Aorta (tissue), 5 donors: ENCODE measurements at regions not wholly inside any gene's neighbourhood (a gene's known extent, or its start where the extent isn't known, plus 50 kb on each side); places are given as distances from the start of the nearest gene placed in this dataset.

Experiments
- ATAC-seq: fragments of 200-7000 bp; cut with Tn5 transposase; one replicate; pipeline ENCODE4 v1.9.1; 2022; ENCODE audit warnings: moderate library complexity; ENCODE audit not compliant: low FRiP score
- DNase-seq, 2 donors: peaks; one replicate each; pipeline ENCODE4 v3.0.0-alpha.2; 2020
- H3K27ac ChIP-seq, 2 donors: one replicate each; pipeline ENCODE4 v1.5.1; 2013; ENCODE audit warnings: low read length in 2 of 2, mild to moderate bottlenecking in 2 of 2, moderate library complexity in 2 of 2, control low read depth in 1 of 2, inconsistent platforms in 1 of 2, low read depth in 1 of 2
- H3K27me3 ChIP-seq, 2 donors: one replicate each; pipeline ENCODE4 v1.6.1; 2013; ENCODE audit warnings: control low read depth in 1 of 2, low read length in 1 of 2, mild to moderate bottlenecking in 1 of 2, moderate library complexity in 1 of 2; ENCODE audit not compliant: insufficient read depth in 2 of 2, control insufficient read depth in 1 of 2
- H3K36me3 ChIP-seq, 2 donors: one replicate each; pipeline ENCODE4 v1.6.1; 2013; ENCODE audit warnings: control low read depth in 1 of 2, low read length in 1 of 2, mild to moderate bottlenecking in 1 of 2; ENCODE audit not compliant: insufficient read depth in 2 of 2, control insufficient read depth in 1 of 2
- H3K4me1 ChIP-seq, 2 donors: one replicate each; pipeline ENCODE4 v1.6.1; 2013; ENCODE audit warnings: low read length in 2 of 2, control low read depth in 1 of 2, mild to moderate bottlenecking in 1 of 2, moderate library complexity in 1 of 2; ENCODE audit not compliant: insufficient read depth in 2 of 2, control insufficient read depth in 1 of 2
- H3K4me3 ChIP-seq, 2 donors: one replicate each; pipeline ENCODE4 v1.5.1; 2013; ENCODE audit warnings: low read length in 2 of 2, control low read depth in 1 of 2, mild to moderate bottlenecking in 1 of 2
- H3K9me3 ChIP-seq: one replicate; pipeline ENCODE4 v1.6.1; 2013; ENCODE audit warnings: mild to moderate bottlenecking, low read length; ENCODE audit not compliant: control insufficient read depth
- WGBS, 2 donors: extraction: QIAGEN DNeasy Blood & Tissue Kit; methylation state at CpG; one replicate each; pipeline ENCODE4 v1.1.7; 2013; 5-methylcytosine and 5-hydroxymethylcytosine counted together
- intact Hi-C, 2 donors: fragments of 100-400 bp; cut with DNase I; formaldehyde crosslinking; loops; one replicate each; pipeline versions ENCODE4 v1.14.2 to v1.15.0; 2022
- donor health status: healthy with polysubstance abuse.
- donor health status: Bipolar disorder and iron deficiency.
- donor health status: DM: no; HTN: no; CAD: no.
- donor health status: DM: no; HTN: no; CAD: no.
- donor health status: DM: yes; HTN: yes; CAD: no.

- WGBS, 2 donors, result 51 to 56% methylated on average over 6 of the region's 6 CpGs
- Histone ChIP-seq H3K27ac (no peak overlapping the region), H3K36me3 (no peaks in the 10 kb centered on the region), H3K27me3 (no peaks in the 10 kb centered on the region), H3K9me3 (peaks cover 2% of the 10 kb centered on the region), H3K4me3 (no peak overlapping the region), H3K4me1 (no peaks in the 10 kb centered on the region)
- DNase-seq (no peak), ATAC-seq (no peak)
- intact Hi-C loops, result no loop called here
These were observed 51.4 kb upstream of the LSM6 start for GRCh38 chr4:146124023-146124680.

- 68 to 84% methylated on average over 1 of the region's 1 CpG for WGBS, 2 donors
- no peak for DNase-seq
- H3K4me3 ChIP-seq, result no peak overlapping the region
- H3K9me3 ChIP-seq, result peaks cover 2% of the 10 kb centered on the region
- ATAC-seq, result no peak
- no peaks in the 10 kb centered on the region for H3K27me3 ChIP-seq
- H3K27ac ChIP-seq, result no peak overlapping the region
- no peaks in the 10 kb centered on the region for H3K4me1 ChIP-seq
- H3K36me3 ChIP-seq, result no peaks in the 10 kb centered on the region
- intact Hi-C loops, result no loop called here
These were observed 52.3 kb upstream of the LSM6 start for GRCh38 chr4:146123231-146123630.

- Histone ChIP-seq H3K27ac (no peak overlapping the region), H3K4me1 (no peaks in the 10 kb centered on the region), H3K36me3 (no peaks in the 10 kb centered on the region), H3K27me3 (no peaks in the 10 kb centered on the region), H3K4me3 (no peak overlapping the region), H3K9me3 (peaks cover 2% of the 10 kb centered on the region)
- intact Hi-C loops, result no loop called here
- ATAC-seq (no peak), DNase-seq (no peak)
- 59% methylated on average over 6 of the region's 6 CpGs for WGBS, 2 donors
These were observed 53.1 kb upstream of the LSM6 start for GRCh38 chr4:146122398-146122797.

- Histone ChIP-seq H3K27me3 (no peaks in the 10 kb centered on the region), H3K9me3 (peaks cover 2% of the 10 kb centered on the region), H3K4me3 (no peak overlapping the region), H3K27ac (no peak overlapping the region), H3K4me1 (no peaks in the 10 kb centered on the region), H3K36me3 (no peaks in the 10 kb centered on the region)
- 81 to 83% methylated on average over 3 of the region's 3 CpGs for WGBS, 2 donors
- intact Hi-C loops, result no loop called here
- no peak for ATAC-seq
- no peak for DNase-seq
These were observed 53.8 kb upstream of the LSM6 start for GRCh38 chr4:146121757-146122156.

GRCh38 chr4:146119845-146120404 lies 55.6 kb upstream of the LSM6 start:
- Histone ChIP-seq H3K36me3 (no peaks in the 10 kb centered on the region), H3K4me3 (no peak overlapping the region), H3K9me3 (peaks cover 2% of the 10 kb centered on the region), H3K4me1 (no peaks in the 10 kb centered on the region), H3K27me3 (no peaks in the 10 kb centered on the region), H3K27ac (no peak overlapping the region)
- DNase-seq (no peak), ATAC-seq (no peak)
- intact Hi-C loops, result no loop called here
- WGBS, 2 donors, result 91 to 93% methylated on average over 6 of the region's 6 CpGs

GRCh38 chr4:146114066-146114465 lies 61.5 kb upstream of the LSM6 start:
- Histone ChIP-seq H3K4me1 (no peaks in the 10 kb centered on the region), H3K36me3 (no peaks in the 10 kb centered on the region), H3K27me3 (no peaks in the 10 kb centered on the region), H3K27ac (no peak overlapping the region), H3K4me3 (no peak overlapping the region), H3K9me3 (peaks cover 2% of the 10 kb centered on the region)
- intact Hi-C loops, result no loop called here
- ATAC-seq, result no peak
- no peak for DNase-seq
- WGBS, 2 donors, result 83 to 86% methylated on average over 8 of the region's 8 CpGs

GRCh38 chr4:146113171-146113570 lies 62.3 kb upstream of the LSM6 start:
- H3K9me3 ChIP-seq, result peaks cover 2% of the 10 kb centered on the region
- intact Hi-C loops, result no loop called here
- H3K27me3 ChIP-seq, result no peaks in the 10 kb centered on the region
- H3K4me3 ChIP-seq, result no peak overlapping the region
- H3K27ac ChIP-seq, result no peak overlapping the region
- DNase-seq (no peak), ATAC-seq (no peak)
- no peaks in the 10 kb centered on the region for H3K4me1 ChIP-seq
- H3K36me3 ChIP-seq, result no peaks in the 10 kb centered on the region
- WGBS, 2 donors, result 88 to 89% methylated on average over 10 of the region's 10 CpGs

- H3K4me1 ChIP-seq, result no peaks in the 10 kb centered on the region
- no peaks in the 10 kb centered on the region for H3K36me3 ChIP-seq
- intact Hi-C loops, result no loop called here
- no peak overlapping the region for H3K4me3 ChIP-seq
- ATAC-seq (no peak), DNase-seq (no peak)
- H3K9me3 ChIP-seq, result peaks cover 2% of the 10 kb centered on the region
- no peak overlapping the region for H3K27ac ChIP-seq
- H3K27me3 ChIP-seq, result no peaks in the 10 kb centered on the region
These were observed 63.1 kb upstream of the LSM6 start for GRCh38 chr4:146112389-146112788.

GRCh38 chr4:146110871-146111485 lies 64.5 kb upstream of the LSM6 start:
- no peaks in the 10 kb centered on the region for H3K36me3 ChIP-seq
- H3K27ac ChIP-seq, result no peak overlapping the region
- H3K4me1 ChIP-seq, result no peaks in the 10 kb centered on the region
- no peaks in the 10 kb centered on the region for H3K9me3 ChIP-seq
- intact Hi-C loops, result no loop called here
- H3K4me3 ChIP-seq, result no peak overlapping the region
- 82 to 86% methylated on average over 4 of the region's 4 CpGs for WGBS, 2 donors
- no peak for ATAC-seq
- no peaks in the 10 kb centered on the region for H3K27me3 ChIP-seq
- no peak for DNase-seq
